ENCODE measurements at regions not wholly inside any gene's neighbourhood (a gene's known extent, or its start where the extent isn't known, plus 50 kb on each side); places are given as distances from the start of the nearest gene placed in this dataset.

- ChIA-PET POLR2A (no interaction called here), CTCF (no interaction called here)
- no peak overlapping the region for H3K4me3 ChIP-seq (ENCODE audit: low read depth, low read length)
- no peak for DNase-seq (ENCODE audit: low read depth, low spot score)
- TF ChIP-seq CTCF (IDR thresholded peaks at IDR 0.05; ENCODE audit: insufficient read depth, low read length, missing control alignments) = no peak
These were observed 75.6 kb upstream of the CACNA2D3 start for GRCh38 chr3:54046641-54047214.

GRCh38 chr3:54045061-54045815 is 77.1 kb upstream of the CACNA2D3 start:
- no peak for DNase-seq (ENCODE audit: low read depth, low spot score)
- ChIA-PET POLR2A (no interaction called here), CTCF (no interaction called here)
- TF ChIP-seq CTCF (IDR thresholded peaks at IDR 0.05; ENCODE audit: insufficient read depth, low read length, missing control alignments) = no peak
- H3K4me3 ChIP-seq (ENCODE audit: low read depth, low read length) = no peak overlapping the region

GRCh38 chr3:54042259-54042823 is 80.0 kb upstream of the CACNA2D3 start:
- ChIA-PET POLR2A (no interaction called here), CTCF (no interaction called here)
- TF ChIP-seq CTCF (IDR thresholded peaks at IDR 0.05; ENCODE audit: insufficient read depth, low read length, missing control alignments) = no peak
- H3K4me3 ChIP-seq (ENCODE audit: low read depth, low read length) = no peak overlapping the region
- no peak for DNase-seq (ENCODE audit: low read depth, low spot score)

- DNase-seq (ENCODE audit: low read depth, low spot score) = no peak
- ChIA-PET POLR2A (no interaction called here), CTCF (no interaction called here)
- H3K4me3 ChIP-seq (ENCODE audit: low read depth, low read length) = no peak overlapping the region
- no peak for TF ChIP-seq CTCF (IDR thresholded peaks at IDR 0.05; ENCODE audit: insufficient read depth, low read length, missing control alignments)
These were observed 81.9 kb upstream of the CACNA2D3 start for GRCh38 chr3:54040476-54040875.

GRCh38 chr3:54038391-54038790 is 84.0 kb upstream of the CACNA2D3 start:
- POLR2A ChIA-PET = no interaction called here
- no peak for DNase-seq (ENCODE audit: low read depth, low spot score)
- H3K4me3 ChIP-seq (ENCODE audit: low read depth, low read length) = no peak overlapping the region
- TF ChIP-seq CTCF (IDR thresholded peaks at IDR 0.05; ENCODE audit: insufficient read depth, low read length, missing control alignments) = no peak
- CTCF ChIA-PET = no interaction called here

- no peak for DNase-seq (ENCODE audit: low read depth, low spot score)
- POLR2A ChIA-PET = no interaction called here
- H3K4me3 ChIP-seq (ENCODE audit: low read depth, low read length) = no peak overlapping the region
- CTCF ChIA-PET = no interaction called here
- no peak for TF ChIP-seq CTCF (IDR thresholded peaks at IDR 0.05; ENCODE audit: insufficient read depth, low read length, missing control alignments)
These were observed 85.8 kb upstream of the CACNA2D3 start for GRCh38 chr3:54036543-54036942.
